Activated CD8-positive, alpha-beta T cell treated with anti-CD3 and anti-CD28 coated beads, Interleukin-2, amount 10 ng/mL, durations not matched to agents 7 days and 5 days (primary cell): ENCODE measurements at regions not wholly inside any gene's neighbourhood (a gene's known extent, or its start where the extent isn't known, plus 50 kb on each side); places are given as distances from the start of the nearest gene placed in this dataset.

Experiments used
- ATAC-seq: fragments of 150-1000 bp; cut with Tn5 transposase; one replicate; pipeline ENCODE4 v1.10.0; 2021; ENCODE audit warnings: moderate library complexity
- CTCF ChIA-PET: fragments of 350-600 bp; sonication (Branson Sonifier 250); formaldehyde crosslinking; loops from one replicate; lab custom pipeline; 2021; ENCODE audit warnings: antibody characterized with exemption; lab: Charles Lee
- POLR2A ChIA-PET: fragments of 350-600 bp; sonication (Branson Sonifier 250); formaldehyde crosslinking; loops from one replicate; lab custom pipeline; 2021; ENCODE audit warnings: antibody characterized with exemption; lab: Charles Lee
- DNase-seq: peaks from one replicate; pipeline ENCODE4 v3.0.0-alpha.2; 2020
- H3K27ac Mint-ChIP-seq: one replicate; pipeline ENCODE4 v1.8.0; 2021; ENCODE audit warnings: mild to moderate bottlenecking, mixed read lengths
- H3K27me3 Mint-ChIP-seq: one replicate; pipeline ENCODE4 v1.8.0; 2021; ENCODE audit warnings: low read depth, mixed read lengths
- H3K36me3 Mint-ChIP-seq: one replicate; pipeline ENCODE4 v1.8.0; 2021; ENCODE audit warnings: low read depth, mixed read lengths
- H3K4me1 Mint-ChIP-seq: one replicate; pipeline ENCODE4 v1.8.0; 2021; ENCODE audit warnings: low read depth, mixed read lengths
- H3K4me3 Mint-ChIP-seq: one replicate; pipeline ENCODE4 v1.8.0; 2021; ENCODE audit warnings: mild to moderate bottlenecking, mixed read lengths
- H3K9me3 Mint-ChIP-seq: one replicate; pipeline ENCODE4 v1.8.0; 2022; ENCODE audit warnings: mixed read lengths; ENCODE audit not compliant: insufficient read depth

- POLR2A ChIA-PET: no interaction called here
- ATAC-seq (no peak), DNase-seq (peak; percentile 48)
- no peaks in the 10 kb centered on the region for H3K27me3 Mint-ChIP-seq
- H3K4me3 Mint-ChIP-seq: no peak overlapping the region
- no peaks in the 10 kb centered on the region for H3K9me3 Mint-ChIP-seq
- no peaks in the 10 kb centered on the region for H3K36me3 Mint-ChIP-seq
- CTCF ChIA-PET: interaction anchor here (2.1 to 2.6 kb wide), 2 partner anchors 424 to 800 kb away, joined by 20 to 34 read pairs; no protein-coding TSS in a partner anchor
- no peak overlapping the region for H3K27ac Mint-ChIP-seq
- H3K4me1 Mint-ChIP-seq: no peaks in the 10 kb centered on the region
Measured at GRCh38 chr3:34683851-34684250, 885.4 kb downstream of the PDCD6IP start.

- DNase-seq (no peak), ATAC-seq (no peak)
- H3K4me1 Mint-ChIP-seq: no peaks in the 10 kb centered on the region
- no peak overlapping the region for H3K27ac Mint-ChIP-seq
- no peaks in the 10 kb centered on the region for H3K36me3 Mint-ChIP-seq
- ChIA-PET POLR2A (no interaction called here), CTCF (no interaction called here)
- H3K27me3 Mint-ChIP-seq: no peaks in the 10 kb centered on the region
- no peaks in the 10 kb centered on the region for H3K9me3 Mint-ChIP-seq
- no peak overlapping the region for H3K4me3 Mint-ChIP-seq
Measured at GRCh38 chr3:34686541-34686940, 888.1 kb downstream of the PDCD6IP start.

- CTCF ChIA-PET: no interaction called here
- POLR2A ChIA-PET: no interaction called here
- Mint-ChIP-seq H3K9me3 (no peaks in the 10 kb centered on the region), H3K27ac (no peak overlapping the region), H3K4me3 (no peak overlapping the region), H3K36me3 (no peaks in the 10 kb centered on the region), H3K4me1 (no peaks in the 10 kb centered on the region), H3K27me3 (no peaks in the 10 kb centered on the region)
- ATAC-seq (no peak), DNase-seq (no peak)
Measured at GRCh38 chr3:34687671-34688070, 889.2 kb downstream of the PDCD6IP start.

- no peak for DNase-seq
- H3K4me3 Mint-ChIP-seq: no peak overlapping the region
- ChIA-PET POLR2A (no interaction called here), CTCF (no interaction called here)
- H3K36me3 Mint-ChIP-seq: no peaks in the 10 kb centered on the region
- H3K27me3 Mint-ChIP-seq: no peaks in the 10 kb centered on the region
- no peak for ATAC-seq
- H3K4me1 Mint-ChIP-seq: no peaks in the 10 kb centered on the region
- no peak overlapping the region for H3K27ac Mint-ChIP-seq
- no peaks in the 10 kb centered on the region for H3K9me3 Mint-ChIP-seq
Measured at GRCh38 chr3:34696831-34697230, 898.4 kb downstream of the PDCD6IP start.

GRCh38 chr3:34703053-34703452, 904.6 kb downstream of the PDCD6IP start:
- H3K9me3 Mint-ChIP-seq: no peaks in the 10 kb centered on the region
- DNase-seq: no peak
- H3K27me3 Mint-ChIP-seq: no peaks in the 10 kb centered on the region
- no peaks in the 10 kb centered on the region for H3K4me1 Mint-ChIP-seq
- CTCF ChIA-PET: no interaction called here
- no peak for ATAC-seq
- POLR2A ChIA-PET: no interaction called here
- H3K4me3 Mint-ChIP-seq: no peak overlapping the region
- H3K36me3 Mint-ChIP-seq: no peaks in the 10 kb centered on the region
- H3K27ac Mint-ChIP-seq: no peak overlapping the region

- Mint-ChIP-seq H3K4me3 (no peak overlapping the region), H3K4me1 (no peaks in the 10 kb centered on the region), H3K27me3 (no peaks in the 10 kb centered on the region), H3K9me3 (peaks cover 3% of the 10 kb centered on the region), H3K27ac (no peak overlapping the region), H3K36me3 (no peaks in the 10 kb centered on the region)
- DNase-seq (no peak), ATAC-seq (no peak)
- ChIA-PET CTCF (no interaction called here), POLR2A (no interaction called here)
Measured at GRCh38 chr3:34724916-34725499, 914.3 kb upstream of the ARPP21 start.

GRCh38 chr3:34725774-34726173, 913.6 kb upstream of the ARPP21 start:
- no peak for ATAC-seq
- H3K4me3 Mint-ChIP-seq: no peak overlapping the region
- H3K9me3 Mint-ChIP-seq: peaks cover 3% of the 10 kb centered on the region
- ChIA-PET CTCF (no interaction called here), POLR2A (no interaction called here)
- no peak overlapping the region for H3K27ac Mint-ChIP-seq
- H3K36me3 Mint-ChIP-seq: no peaks in the 10 kb centered on the region
- H3K27me3 Mint-ChIP-seq: no peaks in the 10 kb centered on the region
- H3K4me1 Mint-ChIP-seq: no peaks in the 10 kb centered on the region
- no peak for DNase-seq

GRCh38 chr3:34727700-34728099, 911.6 kb upstream of the ARPP21 start:
- ChIA-PET CTCF (no interaction called here), POLR2A (no interaction called here)
- H3K4me1 Mint-ChIP-seq: no peaks in the 10 kb centered on the region
- DNase-seq (no peak), ATAC-seq (no peak)
- H3K9me3 Mint-ChIP-seq: peaks cover 3% of the 10 kb centered on the region
- H3K27ac Mint-ChIP-seq: no peak overlapping the region
- H3K36me3 Mint-ChIP-seq: no peaks in the 10 kb centered on the region
- no peak overlapping the region for H3K4me3 Mint-ChIP-seq
- no peaks in the 10 kb centered on the region for H3K27me3 Mint-ChIP-seq

GRCh38 chr3:34742151-34742550, 897.2 kb upstream of the ARPP21 start:
- Mint-ChIP-seq H3K4me3 (no peak overlapping the region), H3K36me3 (no peaks in the 10 kb centered on the region), H3K9me3 (no peaks in the 10 kb centered on the region), H3K4me1 (no peaks in the 10 kb centered on the region), H3K27me3 (no peaks in the 10 kb centered on the region), H3K27ac (no peak overlapping the region)
- no peak for ATAC-seq
- no peak for DNase-seq
- CTCF ChIA-PET: no interaction called here
- POLR2A ChIA-PET: no interaction called here

- CTCF ChIA-PET: no interaction called here
Measured at GRCh38 chr3:34758630-34759261, 880.6 kb upstream of the ARPP21 start.

GRCh38 chr3:34777386-34777785, 861.9 kb upstream of the ARPP21 start:
- Mint-ChIP-seq H3K27me3 (no peaks in the 10 kb centered on the region), H3K36me3 (no peaks in the 10 kb centered on the region), H3K9me3 (no peaks in the 10 kb centered on the region), H3K27ac (no peak overlapping the region), H3K4me3 (no peak overlapping the region), H3K4me1 (no peaks in the 10 kb centered on the region)
- DNase-seq (no peak), ATAC-seq (no peak)
- CTCF ChIA-PET: no interaction called here
- POLR2A ChIA-PET: no interaction called here

More at GRCh38 chr3:34758630-34759261, 880.6 kb upstream of the ARPP21 start:
- no peak for ATAC-seq
- Mint-ChIP-seq H3K9me3 (peaks cover 4% of the 10 kb centered on the region), H3K4me3 (no peak overlapping the region), H3K4me1 (no peaks in the 10 kb centered on the region), H3K36me3 (no peaks in the 10 kb centered on the region), H3K27ac (no peak overlapping the region), H3K27me3 (no peaks in the 10 kb centered on the region)
- no peak for DNase-seq
- POLR2A ChIA-PET: no interaction called here

- CTCF ChIA-PET: no interaction called here
- DNase-seq: no peak
- Mint-ChIP-seq H3K9me3 (no peaks in the 10 kb centered on the region), H3K27ac (no peak overlapping the region), H3K27me3 (no peaks in the 10 kb centered on the region), H3K4me1 (no peaks in the 10 kb centered on the region), H3K36me3 (no peaks in the 10 kb centered on the region), H3K4me3 (no peak overlapping the region)
- no peak for ATAC-seq
- POLR2A ChIA-PET: no interaction called here
Measured at GRCh38 chr3:34779092-34779491, 860.2 kb upstream of the ARPP21 start.

GRCh38 chr3:34780294-34780693, 859.0 kb upstream of the ARPP21 start:
- Mint-ChIP-seq H3K27ac (no peak overlapping the region), H3K4me1 (no peaks in the 10 kb centered on the region), H3K9me3 (no peaks in the 10 kb centered on the region), H3K27me3 (no peaks in the 10 kb centered on the region), H3K36me3 (no peaks in the 10 kb centered on the region), H3K4me3 (no peak overlapping the region)
- no peak for ATAC-seq
- CTCF ChIA-PET: no interaction called here
- no peak for DNase-seq
- POLR2A ChIA-PET: no interaction called here
